HG03159 (cell line): ENCODE measurements at regions not wholly inside any gene's neighbourhood (a gene's known extent, or its start where the extent isn't known, plus 50 kb on each side); places are given as distances from the start of the nearest gene placed in this dataset.
"Not testable (repeated sequence)": the region's sequence is repeated elsewhere in the genome, so short reads cannot be mapped to it uniquely, and the experiment has no call there.

Experiments used
- ATAC-seq: cut with Tn5 transposase; IDR thresholded peaks from one replicate; pipeline ENCODE4 v1.9.1; 2021; ENCODE audit warnings: mild to moderate bottlenecking, moderate library complexity; ENCODE audit not compliant: unreplicated experiment

- ATAC-seq, result no peak
Observed at GRCh38 chr15:100733101-100733842, 130.9 kb downstream of the ASB7 start.

- ATAC-seq, result not testable (repeated sequence)
Observed at GRCh38 chr15:100733843-100734185, 131.4 kb downstream of the ASB7 start.

- ATAC-seq, result no peak
Observed at GRCh38 chr15:100734586-100734985, 132.2 kb downstream of the ASB7 start.

GRCh38 chr15:100735129-100736053, 133.0 kb downstream of the ASB7 start:
- ATAC-seq, result no peak

- no peak for ATAC-seq
Observed at GRCh38 chr15:100737214-100737613, 134.8 kb downstream of the ASB7 start.

- ATAC-seq, result no peak
Observed at GRCh38 chr15:100738614-100739013, 136.2 kb downstream of the ASB7 start.

- no peak for ATAC-seq
Observed at GRCh38 chr15:100740138-100740537, 137.7 kb downstream of the ASB7 start.

- no peak for ATAC-seq
Observed at GRCh38 chr15:100751585-100751984, 128.0 kb upstream of the ALDH1A3 start.

GRCh38 chr15:100753503-100753902, 126.1 kb upstream of the ALDH1A3 start:
- no peak for ATAC-seq

GRCh38 chr15:100757661-100758060, 122.0 kb upstream of the ALDH1A3 start:
- ATAC-seq, result no peak

- no peak for ATAC-seq
Observed at GRCh38 chr15:100758555-100758954, 121.1 kb upstream of the ALDH1A3 start.

- no peak for ATAC-seq
Observed at GRCh38 chr15:100759106-100759505, 120.5 kb upstream of the ALDH1A3 start.

- no peak for ATAC-seq
Observed at GRCh38 chr15:100759698-100760356, 119.8 kb upstream of the ALDH1A3 start.

- no peak for ATAC-seq
Observed at GRCh38 chr15:100760357-100760903, 119.2 kb upstream of the ALDH1A3 start.

GRCh38 chr15:100761290-100761935, 118.2 kb upstream of the ALDH1A3 start:
- ATAC-seq, result no peak

GRCh38 chr15:100762289-100762688, 117.3 kb upstream of the ALDH1A3 start:
- no peak for ATAC-seq

GRCh38 chr15:100762913-100763834, 116.5 kb upstream of the ALDH1A3 start:
- ATAC-seq, result no peak

- ATAC-seq, result no peak
Observed at GRCh38 chr15:100763835-100764750, 115.5 kb upstream of the ALDH1A3 start.
